Breast epithelium (tissue), 3 donors: ENCODE measurements at regions not wholly inside any gene's neighbourhood (a gene's known extent, or its start where the extent isn't known, plus 50 kb on each side); places are given as distances from the start of the nearest gene placed in this dataset.
"Not testable (repeated sequence)": the region's sequence is repeated elsewhere in the genome, so short reads cannot be mapped to it uniquely, and the experiment has no call there.

Experiments
- CTCF ChIP-seq, 3 donors: fragments of 450-650 bp; IDR thresholded peaks; one replicate each; pipeline ENCODE4 v1.5.1; 2016 to 2017; ENCODE audit warnings: antibody characterized with exemption in 3 of 3, mild to moderate bottlenecking in 3 of 3, moderate library complexity in 3 of 3
- POLR2A ChIP-seq: fragments of 450-650 bp; IDR thresholded peaks from one replicate; pipeline ENCODE4 v1.6.1; 2016; ENCODE audit warnings: antibody characterized with exemption, mild to moderate bottlenecking, moderate library complexity

- TF ChIP-seq POLR2A; CTCF (IDR thresholded peaks at IDR 0.05): not testable (repeated sequence)
Observed at GRCh38 chr21:13384143-13384542, 225.4 kb upstream of the POTED start.
